A549 (cell line): ENCODE measurements at regions not wholly inside any gene's neighbourhood (a gene's known extent, or its start where the extent isn't known, plus 50 kb on each side); places are given as distances from the start of the nearest gene placed in this dataset.

Experiments
- ATAC-seq, 2 experiments: fragments of 200-7000 bp in 1 of 2; fragments of >200 bp in 1 of 2; cut with Nextera tagmentation in 1 of 2; cut with Tn5 transposase in 1 of 2; 3 replicates each; pipeline versions ENCODE4 v1.8.0 to v1.9.1; 2018 to 2020; ENCODE audit warnings: mild to moderate bottlenecking in 1 of 2, moderate library complexity in 1 of 2
- CTCF ChIA-PET: fragments of 300-600 bp; sonication (Branson Sonifier 250); formaldehyde crosslinking; extraction: SDS; loops from one replicate; lab custom pipeline; 2021; ENCODE audit warnings: antibody characterized with exemption, inconsistent platforms; lab: Yijun Ruan, JAX
- POLR2A ChIA-PET: fragments of 350-600 bp; formaldehyde crosslinking; extraction: SDS; loops from one replicate; lab custom pipeline; 2021; ENCODE audit warnings: antibody characterized with exemption, inconsistent platforms; lab: Yijun Ruan, JAX
- DNase-seq, 2 experiments: peaks; one replicate each; pipeline versions ENCODE4 v3.0.0 to v3.0.0-alpha.2; 2011 to 2016; ENCODE audit warnings: low read depth in 1 of 2, low spot score in 1 of 2
- FAIRE-seq: peaks from 2 replicates; lab custom pipeline; 2011; peaks lifted over from hg19 to GRCh38; lab: Jason Lieb, UNC
- H3K27ac ChIP-seq, 2 experiments: fragments of >200 bp; sonication (Bioruptor Twin); formaldehyde crosslinking; 3 replicates each; pipeline ENCODE4 v1.5.1; 2016 to 2017
- H3K4me1 ChIP-seq: fragments of >200 bp; sonication (Bioruptor Twin); formaldehyde crosslinking; 3 replicates; pipeline ENCODE4 v1.6.1; 2016
- H3K4me2 ChIP-seq: fragments of >200 bp; sonication (Bioruptor Twin); formaldehyde crosslinking; 3 replicates; pipeline ENCODE4 v1.6.1; 2016
- H3K4me3 ChIP-seq: fragments of >200 bp; sonication (Bioruptor Twin); formaldehyde crosslinking; 3 replicates; pipeline ENCODE4 v1.5.1; 2016
- H3K9me3 ChIP-seq: fragments of >200 bp; sonication (Bioruptor Twin); formaldehyde crosslinking; 3 replicates; pipeline ENCODE4 v1.6.1; 2016
- CBX2 ChIP-seq: fragments of 200-600 bp; sonication (generic); IDR thresholded peaks from 2 replicates; pipeline ENCODE4 v1.6.1; 2016; ENCODE audit warnings: low read depth, mild to moderate bottlenecking, borderline replicate concordance
- CBX8 ChIP-seq: fragments of 200-600 bp; sonication (generic); IDR thresholded peaks from 2 replicates; pipeline ENCODE4 v1.6.1; 2016
- CEBPB ChIP-seq, 2 experiments: fragments of >200 bp in 1 of 2; sonication (Bioruptor Twin) in 1 of 2; formaldehyde crosslinking in 1 of 2; IDR thresholded peaks; 2 replicates each; pipeline ENCODE4 v1.6.1; 2012 to 2016
- CHD2 ChIP-seq: fragments of 150-350 bp; IDR thresholded peaks from 2 replicates; pipeline ENCODE4 v1.6.1; 2014; ENCODE audit warnings: low read length; ENCODE audit not compliant: partially characterized antibody
- E2F6 ChIP-seq: IDR thresholded peaks from 2 replicates; pipeline ENCODE4 v1.6.1; 2012; ENCODE audit warnings: low read depth, borderline replicate concordance
- EHMT2 ChIP-seq: fragments of 200-600 bp; sonication (generic); IDR thresholded peaks from 2 replicates; pipeline ENCODE4 v1.6.1; 2016; ENCODE audit warnings: antibody characterized with exemption, low read depth, mild to moderate bottlenecking, moderate library complexity
- EP300 ChIP-seq, 2 experiments: fragments of >200 bp; sonication (Bioruptor Twin); formaldehyde crosslinking; IDR thresholded peaks; 2 replicates in 1 of 2; 3 replicates in 1 of 2; pipeline ENCODE4 v1.6.1; 2016 to 2017
- ESRRA ChIP-seq: fragments of 150-350 bp; IDR thresholded peaks from 2 replicates; pipeline ENCODE4 v1.6.1; 2014; ENCODE audit warnings: mild to moderate bottlenecking, low read length, borderline replicate concordance
- FOSB ChIP-seq: fragments of 250-450 bp; sonication (Bioruptor Pico); IDR thresholded peaks from 2 replicates; pipeline ENCODE4 v1.5.0; 2020; ENCODE audit warnings: mild to moderate bottlenecking, moderate library complexity
- FOXS1 ChIP-seq: fragments of 250-450 bp; sonication (Bioruptor Pico); IDR thresholded peaks from 2 replicates; pipeline ENCODE4 v1.5.0; 2020; ENCODE audit warnings: mild to moderate bottlenecking, moderate library complexity
- HDAC2 ChIP-seq: fragments of 200-600 bp; sonication (generic); IDR thresholded peaks from 2 replicates; pipeline ENCODE4 v1.6.1; 2016
- HOXA7 ChIP-seq: fragments of 250-450 bp; sonication (Bioruptor Pico); IDR thresholded peaks from 2 replicates; pipeline ENCODE4 v1.5.0; 2020; ENCODE audit warnings: mild to moderate bottlenecking, moderate library complexity
- HOXB13 ChIP-seq: fragments of 250-450 bp; sonication (Bioruptor Pico); IDR thresholded peaks from 2 replicates; pipeline ENCODE4 v1.5.0; 2020; ENCODE audit warnings: low read depth, mild to moderate bottlenecking, moderate library complexity
- JUN ChIP-seq, 2 experiments: fragments of >200 bp; sonication (Bioruptor Twin); formaldehyde crosslinking; IDR thresholded peaks; 2 replicates in 1 of 2; 3 replicates in 1 of 2; pipeline ENCODE4 v1.6.1; 2016 to 2017
- KDM1A ChIP-seq: fragments of 200-600 bp; sonication (generic); IDR thresholded peaks from 2 replicates; pipeline ENCODE4 v1.6.1; 2016; ENCODE audit warnings: low read depth, mild to moderate bottlenecking
- KDM5A ChIP-seq: fragments of 200-600 bp; sonication (generic); IDR thresholded peaks from 2 replicates; pipeline ENCODE4 v1.6.1; 2016; ENCODE audit warnings: antibody characterized with exemption, mild to moderate bottlenecking
- NFE2L2 ChIP-seq: fragments of 150-350 bp; conservative IDR thresholded peaks from 2 replicates; pipeline ENCODE4 v1.6.1; 2014; ENCODE audit warnings: low read length
- NPAS2 ChIP-seq: fragments of 250-450 bp; sonication (Bioruptor Pico); IDR thresholded peaks from 2 replicates; pipeline ENCODE4 v1.8.0; 2022; ENCODE audit warnings: mild to moderate bottlenecking, moderate library complexity, borderline replicate concordance
- PHF8 ChIP-seq: fragments of 200-600 bp; sonication (generic); IDR thresholded peaks from 2 replicates; pipeline ENCODE4 v1.6.1; 2016; ENCODE audit warnings: low read depth, mild to moderate bottlenecking, antibody characterized with exemption, moderate library complexity, borderline replicate concordance
- POLR2AphosphoS2 ChIP-seq: conservative IDR thresholded peaks from 2 replicates; pipeline ENCODE4 v1.6.1; 2012; ENCODE audit warnings: low read length, improper control_type of control experiment, inconsistent platforms
- SMC3 ChIP-seq: fragments of >200 bp; sonication (Bioruptor Twin); formaldehyde crosslinking; IDR thresholded peaks from 3 replicates; pipeline ENCODE4 v1.6.1; 2018; ENCODE audit warnings: inconsistent platforms
- SREBF2 ChIP-seq: fragments of 450-650 bp; IDR thresholded peaks from 2 replicates; pipeline ENCODE4 v1.6.1; 2014; ENCODE audit warnings: mild to moderate bottlenecking, moderate library complexity
- USF2 ChIP-seq: fragments of 450-650 bp; IDR thresholded peaks from 2 replicates; pipeline ENCODE4 v1.6.1; 2014; ENCODE audit warnings: antibody characterized with exemption
- ZC3H11A ChIP-seq: fragments of 450-650 bp; IDR thresholded peaks from 2 replicates; pipeline ENCODE4 v1.6.1; 2014; ENCODE audit warnings: antibody characterized with exemption, mild to moderate bottlenecking
- ZNF302 ChIP-seq: fragments of 250-450 bp; sonication (Bioruptor Pico); IDR thresholded peaks from 2 replicates; pipeline ENCODE4 v1.9.0; 2021; ENCODE audit warnings: inconsistent platforms, mild to moderate bottlenecking, moderate library complexity
- ZSCAN20 ChIP-seq: fragments of 250-450 bp; sonication (Bioruptor Pico); IDR thresholded peaks from 2 replicates; pipeline ENCODE4 v1.8.0; 2022; ENCODE audit warnings: mild to moderate bottlenecking, moderate library complexity
- WGBS: methylation state at CpG from one replicate; pipeline ENCODE4 v1.1.6; 2017; ENCODE audit errors: missing lambda C conversion rate; 5-methylcytosine and 5-hydroxymethylcytosine counted together
- TF ChIP-seq, protein P1 (sequence below): IDR thresholded peaks from 2 replicates; pipeline ENCODE4 v1.6.1; 2012

DNA sequence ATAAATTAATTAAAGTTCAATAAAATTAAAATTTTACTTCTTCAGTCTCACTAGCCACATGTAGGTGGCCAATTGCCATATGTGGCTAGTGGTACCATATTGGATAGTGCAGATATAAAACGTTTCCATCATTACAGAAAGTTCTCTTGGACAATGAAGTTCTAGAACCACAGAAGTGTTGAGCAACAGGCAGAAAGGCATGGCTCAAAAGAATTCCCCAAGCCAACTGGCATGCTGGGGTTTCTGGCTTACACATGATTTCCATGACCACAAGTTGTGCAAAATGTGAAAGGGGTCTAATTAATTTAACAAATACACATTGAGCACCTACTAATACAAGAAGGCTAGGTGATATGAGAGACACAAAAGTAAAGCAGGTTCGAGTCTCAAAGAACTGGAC is 72.2 kb upstream of the CDC42BPA start:
- no peak for ATAC-seq
- DNase-seq, result no peak
- peaks cover 11% of the 10 kb centered on the region; the same call in 2 of the 3 replicates for H3K4me1 ChIP-seq
- WGBS, result 50% methylated on average over 2 of the region's 2 CpGs
- no peak for FAIRE-seq
- POLR2A ChIA-PET, result no interaction called here
- no peak overlapping the region for H3K4me3 ChIP-seq
- no peaks in the 10 kb centered on the region for H3K9me3 ChIP-seq
- TF ChIP-seq ESRRA (no peak), KDM1A (no peak), HDAC2 (no peak), NFE2L2 (no peak), E2F6 (no peak), ZSCAN20 (CRISPR knock-in tag) (no peak), CBX2 (no peak), SREBF2 (no peak)
- TF ChIP-seq, protein P1, sequence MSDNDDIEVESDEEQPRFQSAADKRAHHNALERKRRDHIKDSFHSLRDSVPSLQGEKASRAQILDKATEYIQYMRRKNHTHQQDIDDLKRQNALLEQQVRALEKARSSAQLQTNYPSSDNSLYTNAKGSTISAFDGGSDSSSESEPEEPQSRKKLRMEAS, result no peak
- no peak overlapping the region for H3K27ac ChIP-seq
- H3K4me2 ChIP-seq, result no peak overlapping the region
- CTCF ChIA-PET, result no interaction called here

DNA sequence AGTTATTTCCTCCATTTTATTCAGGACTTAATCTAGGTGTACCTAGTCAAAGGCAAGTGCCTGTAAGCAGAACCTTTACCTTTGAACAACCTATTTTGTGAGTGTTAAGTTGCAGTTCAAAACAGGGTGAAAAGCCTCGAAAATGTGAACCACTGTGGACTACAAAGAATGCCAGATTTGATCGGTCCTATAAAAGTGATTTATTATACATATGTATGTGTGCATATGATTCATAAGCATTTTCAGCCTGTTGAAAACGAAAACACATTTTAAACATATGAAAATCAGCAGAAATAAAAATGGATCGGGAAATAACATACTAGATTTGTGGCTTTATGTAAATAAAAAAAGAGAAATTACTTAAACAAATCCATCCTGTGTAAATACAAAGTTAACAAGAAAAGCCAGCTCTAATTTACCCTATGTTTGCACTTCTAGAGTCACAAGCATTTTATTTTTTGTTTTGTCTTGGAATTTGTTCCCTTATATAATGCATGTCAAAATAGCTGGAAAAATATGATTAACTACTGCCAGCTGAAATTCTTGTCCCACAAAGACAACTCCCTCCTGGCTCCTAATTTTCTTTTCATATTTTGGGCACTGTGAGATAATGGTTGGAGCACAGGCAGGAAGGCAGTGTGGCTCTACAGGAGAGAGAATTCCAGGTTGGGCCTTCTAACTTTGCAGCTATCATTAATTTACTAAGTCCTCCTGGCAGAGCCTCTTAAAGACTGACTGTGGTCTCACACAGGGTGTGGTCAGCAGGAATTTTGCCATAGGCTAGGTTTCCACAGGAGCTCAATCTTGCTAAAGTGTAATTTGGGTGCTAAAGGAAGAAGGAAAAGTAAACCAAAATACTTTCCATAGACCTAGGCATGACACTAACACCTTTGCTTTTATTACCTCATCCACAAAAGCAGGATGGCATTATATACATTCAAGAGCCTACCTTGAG is 70.2 kb upstream of the CDC42BPA start:
- DNase-seq, result peak in 1 of 2 experiments; percentile 18
- ChIA-PET POLR2A (no interaction called here), CTCF (no interaction called here)
- 53% methylated on average over 4 of the region's 4 CpGs for WGBS
- no peak for TF ChIP-seq HOXA7
- no peak for TF ChIP-seq SMC3
- no peak for TF ChIP-seq PHF8
- TF ChIP-seq KDM5A, result no peak
- TF ChIP-seq SREBF2, result no peak
- TF ChIP-seq CBX8, result no peak
- TF ChIP-seq HOXB13 (CRISPR knock-in tag), result no peak
- no peak for TF ChIP-seq EP300 (IDR thresholded peaks at IDR 0.05)
- TF ChIP-seq CBX2, result no peak
- no peak for TF ChIP-seq ZSCAN20 (CRISPR knock-in tag)
- TF ChIP-seq FOXS1 (CRISPR knock-in tag), result no peak
- no peak for TF ChIP-seq POLR2AphosphoS2
- no peak for TF ChIP-seq USF2
- no peak for TF ChIP-seq JUN (IDR thresholded peaks at IDR 0.05)
- no peak for TF ChIP-seq ZNF302 (CRISPR knock-in tag)
- no peak for TF ChIP-seq FOSB (CRISPR knock-in tag)
- TF ChIP-seq, all 56 proteins: peak for 0
- no peak overlapping the region for H3K4me3 ChIP-seq
- peaks cover 11% of the 10 kb centered on the region; the same call in 2 of the 3 replicates for H3K4me1 ChIP-seq
- FAIRE-seq, result no peak
- H3K4me2 ChIP-seq, result peak overlapping the region; percentile 13; the same call in 1 of the 3 replicates
- ATAC-seq, result peak in 1 of 2 experiments; percentile 46; a peak in 2 of 6 replicates
- 0 out of 6 replicates have a peak overlapping the region, but pooled peaks of 1 of the 2 experiments have one; percentile 37 for H3K27ac ChIP-seq
- no peaks in the 10 kb centered on the region for H3K9me3 ChIP-seq

DNA sequence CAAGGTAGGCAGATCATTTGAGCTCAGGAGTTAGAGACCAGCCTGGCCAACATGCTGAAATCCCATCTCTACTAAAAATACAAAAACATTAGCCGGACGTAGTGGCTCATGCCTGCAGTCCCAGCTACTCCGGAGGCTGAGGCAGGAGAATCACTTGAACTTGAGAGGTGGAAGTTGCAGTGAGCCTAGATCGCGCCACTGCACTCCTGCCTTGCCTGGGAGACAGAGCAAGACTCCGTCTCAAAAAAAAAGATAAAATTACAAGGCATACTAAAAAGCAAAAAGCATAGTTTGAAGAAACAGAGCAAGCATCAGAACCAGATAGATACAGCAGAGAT is 61.2 kb upstream of the CDC42BPA start:
- no peak overlapping the region for H3K27ac ChIP-seq
- no peak overlapping the region for H3K4me3 ChIP-seq
- CTCF ChIA-PET, result no interaction called here
- ATAC-seq (no peak), FAIRE-seq (no peak)
- TF ChIP-seq HOXA7 (no peak), NPAS2 (CRISPR knock-in tag) (no peak), CEBPB (IDR thresholded peaks at IDR 0.05) (no peak), ZC3H11A (no peak), SMC3 (no peak), KDM1A (no peak), NFE2L2 (no peak), HDAC2 (no peak), CHD2 (no peak), E2F6 (no peak), EHMT2 (no peak)
- TF ChIP-seq, all 56 proteins: peak for 0
- no peaks in the 10 kb centered on the region for H3K4me1 ChIP-seq
- POLR2A ChIA-PET, result no interaction called here
- 89% methylated on average over 6 of the region's 6 CpGs for WGBS
- DNase-seq, result no peak
- no peak overlapping the region for H3K4me2 ChIP-seq
- no peaks in the 10 kb centered on the region for H3K9me3 ChIP-seq
